ENCODE measurements at regions not wholly inside any gene's neighbourhood (a gene's known extent, or its start where the extent isn't known, plus 50 kb on each side); places are given as distances from the start of the nearest gene placed in this dataset.

DNA sequence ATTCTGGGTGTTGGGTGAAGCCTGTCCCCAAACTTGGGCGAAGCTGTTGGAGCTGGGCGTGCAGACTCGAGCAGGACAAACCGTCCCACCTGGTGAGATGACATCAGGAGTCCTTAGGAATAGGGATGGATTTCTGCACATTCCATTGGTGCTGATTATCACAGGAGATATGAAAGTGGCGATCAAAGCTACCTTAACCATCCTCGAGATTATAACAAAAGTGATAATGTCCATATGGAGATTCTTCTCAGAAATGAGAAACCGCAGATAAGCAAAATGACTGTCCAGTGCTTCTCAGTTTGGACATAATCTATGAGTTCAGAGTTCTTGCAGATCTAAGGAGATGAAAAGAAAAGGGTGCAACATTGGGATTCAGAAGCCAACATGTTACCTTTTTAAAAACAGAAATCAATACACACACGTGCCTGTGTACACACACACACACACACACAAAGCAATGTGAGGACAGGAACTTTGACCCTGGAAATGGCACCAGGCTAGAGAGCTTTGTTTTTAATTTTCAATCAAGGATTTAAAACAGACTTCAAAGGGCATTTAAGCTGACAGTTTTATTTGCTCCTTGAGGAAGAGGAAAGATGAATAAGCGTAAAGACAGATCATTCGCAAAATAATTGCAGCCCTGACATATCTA is 165.4 kb downstream of the CD83 start:
- Histone ChIP-seq H3K9me3 (replicated peaks; ENCODE audit: insufficient read depth, low read length) (no peaks in the 10 kb centered on the region), H3K4me2 (ENCODE audit: low read depth, low read length) (no peak overlapping the region), H3K36me3 (replicated peaks; ENCODE audit: insufficient read depth, low read length) (no peaks in the 10 kb centered on the region), H2AFZ (ENCODE audit: low read length) (no peak overlapping the region), H3K4me3 (ENCODE audit: low read length) (no peak overlapping the region), H4K20me1 (ENCODE audit: insufficient read depth, low read length) (no peaks in the 10 kb centered on the region), H3K79me2 (ENCODE audit: low read length) (no peaks in the 10 kb centered on the region), H3K9me2 (replicated peaks; ENCODE audit: insufficient read depth, low read length) (no peaks in the 10 kb centered on the region), H3K9ac (ENCODE audit: low read length) (no peak overlapping the region), H3K27ac (ENCODE audit: low read length) (no peak overlapping the region), H3F3A (ENCODE audit: insufficient read depth, low read length) (no peaks in the 10 kb centered on the region), H3K27me3 (replicated peaks; ENCODE audit: insufficient read depth, low read length) (no peaks in the 10 kb centered on the region), H3K4me1 (ENCODE audit: low read length) (peaks cover 8% of the 10 kb centered on the region)
- no peak for DNase-seq
- TF ChIP-seq, protein P1, sequence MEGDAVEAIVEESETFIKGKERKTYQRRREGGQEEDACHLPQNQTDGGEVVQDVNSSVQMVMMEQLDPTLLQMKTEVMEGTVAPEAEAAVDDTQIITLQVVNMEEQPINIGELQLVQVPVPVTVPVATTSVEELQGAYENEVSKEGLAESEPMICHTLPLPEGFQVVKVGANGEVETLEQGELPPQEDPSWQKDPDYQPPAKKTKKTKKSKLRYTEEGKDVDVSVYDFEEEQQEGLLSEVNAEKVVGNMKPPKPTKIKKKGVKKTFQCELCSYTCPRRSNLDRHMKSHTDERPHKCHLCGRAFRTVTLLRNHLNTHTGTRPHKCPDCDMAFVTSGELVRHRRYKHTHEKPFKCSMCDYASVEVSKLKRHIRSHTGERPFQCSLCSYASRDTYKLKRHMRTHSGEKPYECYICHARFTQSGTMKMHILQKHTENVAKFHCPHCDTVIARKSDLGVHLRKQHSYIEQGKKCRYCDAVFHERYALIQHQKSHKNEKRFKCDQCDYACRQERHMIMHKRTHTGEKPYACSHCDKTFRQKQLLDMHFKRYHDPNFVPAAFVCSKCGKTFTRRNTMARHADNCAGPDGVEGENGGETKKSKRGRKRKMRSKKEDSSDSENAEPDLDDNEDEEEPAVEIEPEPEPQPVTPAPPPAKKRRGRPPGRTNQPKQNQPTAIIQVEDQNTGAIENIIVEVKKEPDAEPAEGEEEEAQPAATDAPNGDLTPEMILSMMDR (IDR thresholded peaks at IDR 0.05; ENCODE audit: low read length), result no peak
- TF ChIP-seq EZH2phosphoT487 (IDR thresholded peaks at IDR 0.05; ENCODE audit: low read length) (no peak), EZH2 (optimal IDR thresholded peaks at IDR 0.05; ENCODE audit: low read depth, low read length) (no peak)

DNA sequence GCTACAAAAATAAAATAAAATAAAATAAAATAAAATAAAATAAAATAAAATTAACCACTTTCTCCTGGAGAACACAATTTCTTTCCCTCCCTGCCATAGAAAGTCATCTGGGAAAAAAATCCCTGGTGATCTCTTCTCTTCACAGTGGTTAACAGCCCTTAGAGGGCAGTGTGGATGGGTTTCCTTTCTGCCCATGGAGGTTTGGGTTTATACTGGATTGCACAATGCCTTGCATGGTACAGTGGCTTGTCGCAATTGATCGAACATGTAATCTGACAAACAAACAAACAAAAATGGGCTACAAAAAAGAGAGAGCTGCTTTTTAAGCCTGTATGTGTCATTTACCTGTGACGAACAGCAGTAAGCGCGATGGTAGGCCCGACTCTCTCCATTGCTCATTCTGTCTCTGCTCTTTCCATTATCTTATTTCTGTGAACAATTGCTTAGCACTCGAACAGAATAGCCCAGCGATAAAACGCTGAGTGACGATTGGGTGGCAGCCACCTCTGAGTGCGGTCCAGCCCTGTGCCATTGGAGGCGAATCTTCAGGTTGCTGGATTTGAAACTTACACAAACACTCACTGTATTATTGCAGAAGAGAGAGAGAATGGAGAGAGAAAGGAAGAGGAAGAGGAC is 166.1 kb downstream of the CD83 start:
- H3K4me2 ChIP-seq (ENCODE audit: low read depth, low read length), result no peak overlapping the region
- H3K4me3 ChIP-seq (ENCODE audit: low read length), result no peak overlapping the region
- no peak overlapping the region for H3K27ac ChIP-seq (ENCODE audit: low read length)
- no peak overlapping the region for H2AFZ ChIP-seq (ENCODE audit: low read length)
- no peak overlapping the region for H3K9ac ChIP-seq (ENCODE audit: low read length)
- no peak for DNase-seq
- H3K4me1 ChIP-seq (ENCODE audit: low read length), result peaks cover 4% of the 10 kb centered on the region; the same call in 1 of the 2 replicates
- H3K79me2 ChIP-seq (ENCODE audit: low read length), result no peaks in the 10 kb centered on the region
- TF ChIP-seq, protein P1 (IDR thresholded peaks at IDR 0.05; ENCODE audit: low read length), result no peak
- no peaks in the 10 kb centered on the region for H3K36me3 ChIP-seq (replicated peaks; ENCODE audit: insufficient read depth, low read length)
- no peaks in the 10 kb centered on the region for H3K9me2 ChIP-seq (replicated peaks; ENCODE audit: insufficient read depth, low read length)
- H4K20me1 ChIP-seq (ENCODE audit: insufficient read depth, low read length), result no peaks in the 10 kb centered on the region
- H3K9me3 ChIP-seq (replicated peaks; ENCODE audit: insufficient read depth, low read length), result no peaks in the 10 kb centered on the region
- no peaks in the 10 kb centered on the region for H3F3A ChIP-seq (ENCODE audit: insufficient read depth, low read length)
- no peaks in the 10 kb centered on the region for H3K27me3 ChIP-seq (replicated peaks; ENCODE audit: insufficient read depth, low read length)

DNA sequence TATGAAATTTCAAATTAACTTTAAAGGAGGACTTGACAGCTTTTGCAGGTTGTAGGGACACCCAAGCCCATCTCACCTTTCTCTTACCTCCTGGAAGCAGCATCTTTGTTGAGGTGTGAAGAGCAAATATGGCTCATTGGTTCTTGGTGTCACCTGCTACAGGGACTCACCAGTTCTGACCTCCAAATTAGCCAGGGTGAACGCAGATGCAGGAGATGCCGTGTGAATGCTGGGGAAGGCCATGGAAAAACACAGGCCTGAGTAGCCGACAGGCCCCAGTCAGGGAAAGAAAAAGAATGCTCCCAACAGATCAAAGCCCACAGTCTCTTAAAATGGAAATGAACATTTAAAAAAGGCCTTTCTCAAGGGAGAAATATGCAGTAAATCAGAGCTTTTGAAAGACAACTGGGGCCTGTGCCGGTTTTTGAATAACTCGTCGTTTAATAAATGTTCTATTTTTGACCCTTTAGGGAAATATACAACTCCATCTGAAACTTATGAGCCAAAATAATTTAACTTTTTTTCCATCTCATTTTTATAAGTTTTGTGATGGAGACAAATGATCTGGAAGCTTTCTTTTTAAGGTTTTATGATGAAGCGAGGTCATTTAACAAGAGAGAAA is 167.5 kb downstream of the CD83 start:
- Histone ChIP-seq H3K4me3 (ENCODE audit: low read length) (no peak overlapping the region), H3K27me3 (replicated peaks; ENCODE audit: insufficient read depth, low read length) (no peaks in the 10 kb centered on the region), H4K20me1 (ENCODE audit: insufficient read depth, low read length) (no peaks in the 10 kb centered on the region), H3K9me2 (replicated peaks; ENCODE audit: insufficient read depth, low read length) (no peaks in the 10 kb centered on the region), H3K27ac (ENCODE audit: low read length) (no peak overlapping the region), H3K9ac (ENCODE audit: low read length) (no peak overlapping the region), H3K9me3 (replicated peaks; ENCODE audit: insufficient read depth, low read length) (no peaks in the 10 kb centered on the region), H3F3A (ENCODE audit: insufficient read depth, low read length) (no peaks in the 10 kb centered on the region), H3K36me3 (replicated peaks; ENCODE audit: insufficient read depth, low read length) (no peaks in the 10 kb centered on the region), H3K79me2 (ENCODE audit: low read length) (no peaks in the 10 kb centered on the region), H3K4me2 (ENCODE audit: low read depth, low read length) (no peak overlapping the region), H3K4me1 (ENCODE audit: low read length) (peaks cover 4% of the 10 kb centered on the region; the same call in 1 of the 2 replicates), H2AFZ (ENCODE audit: low read length) (no peak overlapping the region)
- DNase-seq, result no peak
- no peak for TF ChIP-seq EZH2 (optimal IDR thresholded peaks at IDR 0.05; ENCODE audit: low read depth, low read length)
- TF ChIP-seq EZH2phosphoT487 (IDR thresholded peaks at IDR 0.05; ENCODE audit: low read length), result no peak
- TF ChIP-seq, protein P1 (IDR thresholded peaks at IDR 0.05; ENCODE audit: low read length), result no peak

All from MM.1S (cell line).